H1 (cell line): ENCODE measurements at regions not wholly inside any gene's neighbourhood (a gene's known extent, or its start where the extent isn't known, plus 50 kb on each side); places are given as distances from the start of the nearest gene placed in this dataset.

ENCODE experiments used
- EZH2 ChIP-seq: fragments of 200-600 bp; sonication (generic); IDR thresholded peaks from 2 replicates; pipeline ENCODE4 v1.7.1; 2012; ENCODE audit warnings: low read depth, mild to moderate bottlenecking, moderate library complexity, low read length, inconsistent platforms; ENCODE audit not compliant: severe bottlenecking
- MAX ChIP-seq: IDR thresholded peaks from 2 replicates; pipeline ENCODE4 v1.6.1; 2012; ENCODE audit warnings: inconsistent platforms
- RBBP5 ChIP-seq: IDR thresholded peaks from 2 replicates; pipeline ENCODE4 v1.7.1; 2012; ENCODE audit warnings: low read depth, mild to moderate bottlenecking, inconsistent platforms, low read length, moderate library complexity, borderline replicate concordance
- SP1 ChIP-seq: IDR thresholded peaks from 2 replicates; pipeline ENCODE4 v1.6.1; 2011; ENCODE audit warnings: low read depth, low read length
- TAF7 ChIP-seq: optimal IDR thresholded peaks from 2 replicates; pipeline ENCODE3; 2011; ENCODE audit warnings: low read depth, mild to moderate bottlenecking, inconsistent platforms, low read length, moderate library complexity, borderline replicate concordance
- ZNF274 ChIP-seq: IDR thresholded peaks from 2 replicates; pipeline ENCODE4 v1.7.0; 2012; ENCODE audit warnings: low read length, borderline replicate concordance; ENCODE audit errors: extremely low read depth

GRCh38 chr7:123293710-123294109 is 93.9 kb upstream of the SLC13A1 start (continued):
- no peak for TF ChIP-seq RBBP5
- no peak for TF ChIP-seq TAF7
- no peak for TF ChIP-seq ZNF274
- no peak for TF ChIP-seq MAX
- TF ChIP-seq SP1, result no peak
- no peak for TF ChIP-seq EZH2
- TF ChIP-seq, all 59 proteins: peak for 0
